HCT116 (cell line): ENCODE measurements at regions not wholly inside any gene's neighbourhood (a gene's known extent, or its start where the extent isn't known, plus 50 kb on each side); places are given as distances from the start of the nearest gene placed in this dataset.

ENCODE experiments used
- ATAC-seq: fragments of 200-7000 bp; cut with Tn5 transposase; 2 replicates; pipeline ENCODE4 v1.9.1; 2020; ENCODE audit warnings: mild to moderate bottlenecking, moderate library complexity
- BruUV-seq: library from RNA; stranded (reverse); fragments of 400-500 nt; replicated peaks from 2 replicates; lab custom pipeline; 2021; lab: Mats Ljungman, UMichigan
- CTCF ChIA-PET: fragments of 300-600 bp; sonication (Branson Sonifier 250); formaldehyde crosslinking; loops from one replicate; lab custom pipeline; 2021; ENCODE audit warnings: antibody characterized with exemption; lab: Charles Lee
- POLR2A ChIA-PET: fragments of 300-600, 350-600 bp; sonication (Branson Sonifier 250); formaldehyde crosslinking; loops from one replicate; lab custom pipeline; 2021; ENCODE audit warnings: antibody characterized with exemption; lab: Charles Lee
- RAD21 ChIA-PET, 2 experiments: fragments of 300-600 bp; sonication (Branson Sonifier 250); formaldehyde crosslinking; loops; one replicate each; lab custom pipeline; 2023; ENCODE audit warnings: low total read pairs in 2 of 2; ENCODE audit not compliant: uncharacterized antibody in 2 of 2, unreplicated experiment in 2 of 2, low non-redundant PET in 1 of 2; lab: Charles Lee
- DNase-seq: peaks from one replicate; pipeline ENCODE4 v3.0.0-alpha.2; 2010; ENCODE audit warnings: low read depth, low spot score
- H2AFZ ChIP-seq: fragments of 200-600 bp; shearing (Covaris generic), sonication (generic); 2 replicates; pipeline ENCODE4 v1.6.1; 2017; ENCODE audit warnings: low read depth, mixed run types, mixed read lengths, antibody characterized with exemption, low read length; ENCODE audit not compliant: poor library complexity, severe bottlenecking
- H3K27ac ChIP-seq: 2 replicates; pipeline ENCODE4 v1.5.1; 2012; ENCODE audit warnings: low read depth, low read length
- H3K27me3 ChIP-seq: fragments of 200-600 bp; sonication (generic); 2 replicates; pipeline ENCODE4 v1.6.1; 2016; ENCODE audit warnings: mixed run types, low read length, mixed read lengths; ENCODE audit not compliant: insufficient read depth
- H3K36me3 ChIP-seq, 2 experiments: fragments of 200-500 bp in 1 of 2; fragments of 200-600 bp in 1 of 2; sonication (Bioruptor generic) in 1 of 2; sonication (generic) in 1 of 2; 2 replicates each; pipeline versions ENCODE4 v1.5.1 to v1.6.1; 2014 to 2016; ENCODE audit warnings: low read length in 2 of 2, inconsistent platforms in 1 of 2, mixed read lengths in 1 of 2, mixed run types in 1 of 2; ENCODE audit not compliant: insufficient read depth in 2 of 2, control insufficient read depth in 1 of 2
- H3K4me1 ChIP-seq, 2 experiments: fragments of 200-600 bp in 1 of 2; sonication (generic) in 1 of 2; 2 replicates each; pipeline versions ENCODE4 v1.5.1 to v1.6.1; 2012 to 2017; ENCODE audit warnings: low read length in 2 of 2, inconsistent platforms in 1 of 2, mild to moderate bottlenecking in 1 of 2, mixed read lengths in 1 of 2, mixed run types in 1 of 2, moderate library complexity in 1 of 2; ENCODE audit not compliant: insufficient read depth in 2 of 2, control insufficient read depth in 1 of 2
- H3K4me2 ChIP-seq: fragments of 200-600 bp; sonication (generic); 2 replicates; pipeline ENCODE4 v1.6.1; 2017; ENCODE audit warnings: mixed run types, low read length, mixed read lengths
- H3K4me3 ChIP-seq, 2 experiments: fragments of 200-600 bp in 1 of 2; sonication (generic) in 1 of 2; replicated peaks in 1 of 2; 2 replicates each; pipeline ENCODE4 v1.5.1; 2011 to 2016; ENCODE audit warnings: low read length in 2 of 2, control low read depth in 1 of 2, low read depth in 1 of 2, mild to moderate bottlenecking in 1 of 2, mixed read lengths in 1 of 2, mixed run types in 1 of 2
- H3K79me2 ChIP-seq: fragments of 200-600 bp; sonication (generic); 2 replicates; pipeline ENCODE4 v1.6.1; 2017; ENCODE audit warnings: mild to moderate bottlenecking, mixed run types, low read length, moderate library complexity, mixed read lengths; ENCODE audit not compliant: insufficient read depth
- H3K9ac ChIP-seq: fragments of 200-600 bp; sonication (generic); 2 replicates; pipeline ENCODE4 v1.6.1; 2016; ENCODE audit warnings: low read length, mixed read lengths
- H3K9me2 ChIP-seq: fragments of 200-600 bp; sonication (generic), shearing (Covaris generic); 2 replicates; pipeline ENCODE4 v1.6.1; 2017; ENCODE audit warnings: mixed run types, mild to moderate bottlenecking, moderate library complexity; ENCODE audit not compliant: insufficient read depth
- H3K9me3 ChIP-seq, 2 experiments: fragments of 200-500 bp in 1 of 2; fragments of 200-600 bp in 1 of 2; sonication (Bioruptor generic) in 1 of 2; sonication (generic) in 1 of 2; 2 replicates each; pipeline ENCODE4 v1.6.1; 2014 to 2017; ENCODE audit warnings: low read length in 2 of 2, mixed read lengths in 2 of 2, inconsistent platforms in 1 of 2, low read depth in 1 of 2, mild to moderate bottlenecking in 1 of 2, mixed run types in 1 of 2, moderate library complexity in 1 of 2; ENCODE audit not compliant: control insufficient read depth in 1 of 2, insufficient read depth in 1 of 2
- H4K20me1 ChIP-seq: fragments of 200-600 bp; sonication (generic), shearing (Covaris generic); 2 replicates; pipeline ENCODE4 v1.6.1; 2017; ENCODE audit warnings: mixed run types, mild to moderate bottlenecking, moderate library complexity; ENCODE audit not compliant: insufficient read depth
- CBX3 ChIP-seq: IDR thresholded peaks from 2 replicates; pipeline ENCODE4 v1.6.1; 2012; ENCODE audit warnings: low read depth
- EZH2 ChIP-seq: fragments of 200-600 bp; sonication (generic); IDR thresholded peaks from 2 replicates; pipeline ENCODE4 v1.6.1; 2017; ENCODE audit warnings: antibody characterized with exemption, mixed run types
- JUND ChIP-seq: IDR thresholded peaks from 2 replicates; pipeline ENCODE4 v1.6.1; 2012
- TCF7L2 ChIP-seq: IDR thresholded peaks from 2 replicates; pipeline ENCODE4 v1.7.0; 2011; ENCODE audit warnings: borderline replicate concordance, inconsistent platforms; ENCODE audit not compliant: insufficient read depth, insufficient read length; ENCODE audit errors: extremely low read depth
- intact Hi-C: fragments of 100-400 bp; cut with micrococcal nuclease; formaldehyde crosslinking; loops from 2 replicates; pipeline ENCODE4 v1.10.0; 2022
- TF ChIP-seq, protein P1 (sequence below), 3 experiments: fragments of 200-600 bp in 1 of 3; sonication (generic) in 1 of 3; IDR thresholded peaks in 2 of 3; conservative IDR thresholded peaks in 1 of 3; 2 replicates each; pipeline ENCODE4 v1.5.1; 2012 to 2017; ENCODE audit warnings: low read depth in 2 of 3, low read length in 2 of 3, antibody characterized with exemption in 1 of 3, borderline replicate concordance in 1 of 3, control low read depth in 1 of 3, mild to moderate bottlenecking in 1 of 3, mixed read lengths in 1 of 3, mixed run types in 1 of 3, moderate library complexity in 1 of 3; ENCODE audit not compliant: insufficient read depth in 1 of 3

DNA sequence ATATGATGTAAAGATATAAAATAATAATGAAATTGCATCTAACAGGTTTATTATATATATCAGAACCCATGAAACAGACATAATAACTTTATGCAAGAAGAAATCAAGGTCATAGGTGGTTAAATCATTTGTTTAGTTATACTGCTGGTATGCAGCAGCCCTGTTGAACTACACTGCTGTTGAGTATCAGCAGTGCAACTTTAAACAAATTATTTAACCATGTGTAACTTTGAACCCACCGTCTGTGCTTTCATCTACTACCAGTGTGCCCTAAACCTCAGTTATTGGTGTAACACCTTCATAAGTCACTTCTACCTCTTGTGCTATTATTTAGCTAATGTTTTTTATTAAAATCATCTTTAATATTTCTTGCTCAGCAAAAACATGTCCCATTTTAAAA, 262.3 kb upstream of the CRY1 start (continued):
- TF ChIP-seq, protein P1, sequence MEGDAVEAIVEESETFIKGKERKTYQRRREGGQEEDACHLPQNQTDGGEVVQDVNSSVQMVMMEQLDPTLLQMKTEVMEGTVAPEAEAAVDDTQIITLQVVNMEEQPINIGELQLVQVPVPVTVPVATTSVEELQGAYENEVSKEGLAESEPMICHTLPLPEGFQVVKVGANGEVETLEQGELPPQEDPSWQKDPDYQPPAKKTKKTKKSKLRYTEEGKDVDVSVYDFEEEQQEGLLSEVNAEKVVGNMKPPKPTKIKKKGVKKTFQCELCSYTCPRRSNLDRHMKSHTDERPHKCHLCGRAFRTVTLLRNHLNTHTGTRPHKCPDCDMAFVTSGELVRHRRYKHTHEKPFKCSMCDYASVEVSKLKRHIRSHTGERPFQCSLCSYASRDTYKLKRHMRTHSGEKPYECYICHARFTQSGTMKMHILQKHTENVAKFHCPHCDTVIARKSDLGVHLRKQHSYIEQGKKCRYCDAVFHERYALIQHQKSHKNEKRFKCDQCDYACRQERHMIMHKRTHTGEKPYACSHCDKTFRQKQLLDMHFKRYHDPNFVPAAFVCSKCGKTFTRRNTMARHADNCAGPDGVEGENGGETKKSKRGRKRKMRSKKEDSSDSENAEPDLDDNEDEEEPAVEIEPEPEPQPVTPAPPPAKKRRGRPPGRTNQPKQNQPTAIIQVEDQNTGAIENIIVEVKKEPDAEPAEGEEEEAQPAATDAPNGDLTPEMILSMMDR (IDR thresholded peaks at IDR 0.05 in 2 of 3, conservative IDR thresholded peaks at IDR 0.05 in 1 of 3; ENCODE audit: borderline replicate concordance in 1 of 3, insufficient read depth in 1 of 3, low read depth in 2 of 3, low read length in 2 of 3), result no peak
- no peak for TF ChIP-seq TCF7L2

DNA sequence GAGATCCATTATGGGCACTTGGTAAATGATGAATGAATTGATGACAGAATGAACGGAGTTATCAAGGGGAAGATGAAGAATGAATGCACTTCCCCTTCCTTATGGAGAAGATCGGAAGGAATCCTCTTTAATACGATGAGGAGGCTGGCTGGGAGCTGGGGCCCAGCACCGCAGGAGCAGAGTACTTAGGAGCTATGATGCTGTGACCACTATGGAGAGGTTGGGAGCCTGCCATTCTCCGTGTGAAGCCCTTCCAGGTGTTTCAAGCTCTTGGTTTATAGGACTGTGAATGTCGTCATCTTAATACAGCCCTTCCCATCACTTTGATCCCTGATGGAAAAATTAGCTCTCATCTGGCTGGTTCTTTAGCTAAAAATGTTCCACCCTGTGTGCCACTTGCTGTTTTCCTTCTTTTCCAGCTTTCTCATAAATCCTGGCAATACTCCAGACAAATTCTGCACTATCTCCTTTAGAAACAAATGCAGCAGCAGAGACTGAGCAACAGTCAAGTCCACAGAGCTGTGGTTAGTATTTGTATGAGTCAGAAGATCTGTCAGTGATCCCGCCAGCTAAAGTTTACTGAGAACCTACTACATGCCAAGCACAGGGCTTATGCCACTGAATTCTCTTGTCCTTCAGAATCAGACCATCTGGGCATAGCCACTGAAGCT, 263.1 kb upstream of the CRY1 start:
- Histone ChIP-seq H3K27ac (no peak overlapping the region), H3K4me2 (peak overlapping the region; percentile 35; the same call in 1 of the 2 replicates), H4K20me1 (no peaks in the 10 kb centered on the region), H3K4me1 (peaks cover 10 to 28% of the 10 kb centered on the region in 2 experiments), H3K9me2 (no peaks in the 10 kb centered on the region), H3K9me3 (no peaks in the 10 kb centered on the region), H3K4me3 (no peak overlapping the region), H3K79me2 (no peaks in the 10 kb centered on the region), H2AFZ (no peak overlapping the region), H3K27me3 (no peaks in the 10 kb centered on the region), H3K9ac (no peak overlapping the region), H3K36me3 (no peaks in the 10 kb centered on the region)
- ChIA-PET CTCF (no interaction called here), POLR2A (no interaction called here), RAD21 (no interaction called here)
- TF ChIP-seq JUND (peak; percentile 29; the same call in 1 of the 2 replicates), EZH2 (no peak), CBX3 (0 out of 2 replicates have a peak, but pooled peaks have one; percentile 23)
- DNase-seq (no peak), ATAC-seq (peak; percentile 78)
- BruUV-seq, result no TSS peak
- intact Hi-C loops, result no loop called here
